Inferior parietal cortex (tissue), 1 donor: ENCODE measurements at regions not wholly inside any gene's neighbourhood (a gene's known extent, or its start where the extent isn't known, plus 50 kb on each side); places are given as distances from the start of the nearest gene placed in this dataset.

Experiments
- DNase-seq: peaks from one replicate; pipeline ENCODE4 v3.0.0-alpha.2; 2016; ENCODE audit errors: extremely low spot score

DNA sequence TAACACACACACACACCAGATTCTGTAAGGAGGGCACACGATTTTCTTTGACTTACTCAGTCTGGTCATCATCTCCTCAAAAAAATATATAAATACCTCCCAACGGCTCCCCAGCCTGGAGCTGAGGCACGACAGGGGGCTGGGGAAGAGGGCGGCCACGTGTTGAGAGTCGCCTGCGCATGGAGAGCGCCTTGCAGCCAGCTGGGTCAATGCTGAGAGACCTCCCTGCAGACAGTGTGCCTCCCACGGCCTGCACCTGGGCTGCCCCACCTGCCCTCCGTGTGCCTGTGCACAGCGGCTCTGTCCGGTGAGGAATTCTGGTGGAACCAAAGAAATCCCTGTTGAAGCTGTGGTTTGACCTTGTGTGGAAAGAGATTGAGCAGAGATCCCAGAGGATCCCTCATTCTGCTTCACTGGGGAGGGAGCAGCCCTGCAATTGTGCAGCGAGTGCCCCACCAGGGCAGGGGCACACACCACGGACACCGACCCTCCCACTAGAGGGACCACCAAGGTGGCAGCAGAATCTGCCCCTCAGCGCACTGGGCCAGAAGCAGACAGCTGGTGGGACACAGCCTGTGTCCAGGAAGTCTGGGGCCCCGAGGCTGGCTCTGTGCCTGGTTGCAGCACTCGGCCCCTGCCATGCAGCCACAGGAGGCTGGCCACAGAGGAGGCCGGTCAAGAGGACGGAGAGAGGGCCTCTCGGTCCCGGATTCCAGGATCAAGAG is 150.5 kb upstream of the PPP2R2D start:
- no peak for DNase-seq

DNA sequence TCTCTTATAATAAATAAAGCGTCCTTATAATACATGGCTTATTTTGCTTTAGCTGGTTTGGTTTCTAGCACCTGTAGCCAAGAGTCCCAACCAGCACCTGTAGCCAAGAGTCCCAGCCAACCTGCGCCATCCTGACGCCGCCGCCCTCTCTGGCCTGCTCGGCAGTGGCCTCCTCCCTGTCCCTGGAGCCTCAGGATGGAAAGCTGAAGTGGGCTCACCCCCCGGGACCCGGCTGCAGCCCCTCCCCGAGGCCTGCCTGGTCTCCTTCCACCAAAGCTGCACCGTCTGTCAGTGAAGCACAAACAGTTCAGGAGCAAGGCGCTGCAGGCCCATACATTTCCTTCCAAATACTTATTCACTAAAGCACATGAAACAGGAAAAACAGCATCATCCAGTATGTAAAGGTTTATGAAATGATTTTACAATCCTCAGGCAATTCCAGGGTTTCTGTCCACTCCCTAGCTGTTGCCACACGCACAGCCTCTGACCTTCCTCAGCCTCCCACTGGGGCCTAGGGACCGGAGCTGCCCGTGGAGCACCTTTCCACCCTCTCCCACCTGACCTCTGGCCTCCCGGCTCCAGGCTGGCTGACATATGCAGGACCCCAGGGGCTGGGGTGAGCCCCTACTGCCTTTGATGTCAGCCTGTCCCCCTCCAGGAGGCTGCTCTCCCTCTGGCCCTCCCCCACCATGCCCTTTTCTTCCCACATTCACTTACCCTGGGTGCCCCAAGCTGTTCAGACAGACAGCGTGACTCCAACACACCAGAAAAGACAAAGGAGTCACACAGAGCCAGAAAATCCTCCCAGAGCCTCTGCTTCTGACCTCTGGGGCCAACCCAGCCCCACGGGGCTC is 149.6 kb upstream of the PPP2R2D start:
- no peak for DNase-seq

GRCh38 chr10:131751827-131752775 is 148.7 kb upstream of the PPP2R2D start:
- no peak for DNase-seq

DNA sequence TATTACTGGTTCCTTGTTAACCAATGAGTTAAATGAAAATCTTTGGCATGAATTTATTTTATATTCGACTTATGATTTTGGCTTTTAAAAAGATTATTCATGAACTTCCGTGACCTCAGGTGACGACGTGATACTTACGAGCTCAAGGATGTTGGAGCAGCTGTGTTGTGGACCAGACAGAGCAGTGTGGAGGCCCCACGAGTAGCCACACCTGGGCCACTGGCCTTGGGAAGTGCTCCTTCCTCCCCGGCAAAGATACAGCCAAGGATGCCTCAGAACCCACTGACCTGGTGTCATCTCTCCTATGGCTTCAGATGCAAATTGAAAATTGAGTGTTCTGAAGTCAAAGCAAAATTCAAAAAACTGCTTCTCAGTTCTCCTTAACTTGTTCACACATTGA is 147.5 kb upstream of the PPP2R2D start:
- no peak for DNase-seq

GRCh38 chr10:131755200-131755599 is 145.6 kb upstream of the PPP2R2D start:
- DNase-seq = no peak

DNA sequence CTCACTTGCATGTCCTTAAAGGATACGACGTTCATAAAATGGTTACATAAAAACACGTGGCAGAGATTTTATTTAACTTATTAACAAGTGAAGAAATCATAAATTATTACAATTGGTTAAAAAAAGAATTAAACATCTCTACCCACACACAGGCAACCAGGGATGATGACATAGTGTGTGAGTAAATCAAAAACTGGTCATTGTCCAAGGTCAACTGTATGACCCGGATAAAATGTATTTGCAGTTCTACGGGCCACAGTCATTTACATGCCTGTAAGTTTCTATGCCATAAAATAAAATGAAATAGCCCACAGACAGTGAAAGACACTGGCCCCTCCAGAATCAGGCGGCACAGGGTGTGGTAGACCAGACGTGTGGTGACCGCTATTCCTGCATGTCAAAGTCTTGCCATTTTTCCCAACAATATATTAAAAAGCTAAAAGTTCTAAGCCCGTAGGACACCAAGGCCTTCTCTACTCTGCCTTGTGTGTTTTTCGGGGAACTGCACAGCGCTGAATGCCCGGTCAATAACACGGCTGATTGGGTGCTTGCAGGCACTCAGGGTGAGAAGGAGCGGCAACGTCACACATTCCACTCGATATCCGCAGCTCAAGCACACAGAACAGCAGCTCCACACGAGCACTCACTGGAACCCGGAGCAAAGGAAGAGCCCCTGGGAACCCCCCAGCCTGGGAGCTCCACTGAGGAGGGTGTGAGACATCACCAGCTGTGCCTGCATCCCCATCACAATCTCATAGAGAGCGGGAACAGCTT is 143.3 kb upstream of the PPP2R2D start:
- no peak for DNase-seq

DNA sequence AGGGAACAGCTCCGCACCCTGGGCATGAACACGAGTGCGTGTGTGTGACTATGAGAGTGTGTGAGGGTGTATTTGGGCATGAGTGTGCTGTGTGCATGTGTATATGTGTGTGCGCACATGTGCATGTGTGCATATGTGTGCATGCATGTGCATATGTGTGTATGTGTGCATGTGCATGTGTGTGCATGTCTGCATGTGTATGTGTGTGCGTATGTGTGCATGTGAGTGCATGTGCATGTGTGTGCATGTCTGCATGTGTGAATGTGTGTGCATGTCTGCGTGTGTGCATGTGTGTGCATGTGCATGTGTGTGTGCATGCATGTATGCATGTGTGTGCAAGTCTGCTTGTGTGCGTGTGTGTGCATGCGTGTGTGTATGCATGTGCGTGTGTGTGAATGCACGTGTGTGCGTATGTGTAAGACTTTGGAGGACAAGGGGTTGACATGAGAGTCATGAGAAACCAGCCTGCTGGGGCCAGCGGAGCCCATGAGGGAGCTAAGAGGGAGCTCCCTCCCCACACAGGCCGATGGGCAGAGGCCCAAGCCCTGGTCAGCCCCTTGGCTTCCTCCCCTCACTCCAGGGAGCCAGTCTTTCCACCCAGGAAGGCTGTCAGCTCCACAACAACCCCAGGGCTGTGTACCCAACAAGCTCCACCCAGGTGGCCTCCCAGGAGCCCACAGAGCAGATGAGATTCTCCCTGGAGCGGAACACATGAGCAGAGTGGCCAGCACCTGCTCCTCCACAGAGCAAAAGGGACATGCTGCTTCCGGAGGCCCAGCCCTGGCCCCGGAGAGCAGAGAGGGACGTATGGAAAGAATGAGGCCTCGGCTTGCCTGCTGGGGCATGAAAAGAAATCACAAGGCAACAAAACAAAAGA is 142.5 kb upstream of the PPP2R2D start:
- no peak for DNase-seq

GRCh38 chr10:131758939-131759301 is 141.9 kb upstream of the PPP2R2D start:
- no peak for DNase-seq

DNA sequence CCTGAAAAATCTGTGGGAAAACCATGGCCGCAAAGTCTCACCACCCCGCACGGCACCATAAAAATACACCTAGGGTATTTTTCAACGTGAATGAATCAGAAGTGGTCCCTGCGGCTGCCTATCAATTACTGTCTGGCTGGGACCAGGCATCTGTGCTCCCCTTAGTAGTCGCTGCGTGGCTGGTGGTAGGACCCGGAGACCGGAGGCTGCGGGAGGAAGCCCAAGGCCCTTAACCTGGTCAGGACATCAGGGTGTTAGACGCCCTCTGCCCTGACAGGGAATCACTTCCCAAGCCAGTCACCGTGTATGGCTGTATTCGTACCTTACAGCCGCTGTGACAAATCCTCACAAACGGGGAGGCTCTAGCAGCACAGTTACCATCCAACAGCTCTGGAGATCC is 141.5 kb upstream of the PPP2R2D start:
- DNase-seq = no peak

GRCh38 chr10:131760416-131761166 is 140.2 kb upstream of the PPP2R2D start:
- DNase-seq = no peak

DNA sequence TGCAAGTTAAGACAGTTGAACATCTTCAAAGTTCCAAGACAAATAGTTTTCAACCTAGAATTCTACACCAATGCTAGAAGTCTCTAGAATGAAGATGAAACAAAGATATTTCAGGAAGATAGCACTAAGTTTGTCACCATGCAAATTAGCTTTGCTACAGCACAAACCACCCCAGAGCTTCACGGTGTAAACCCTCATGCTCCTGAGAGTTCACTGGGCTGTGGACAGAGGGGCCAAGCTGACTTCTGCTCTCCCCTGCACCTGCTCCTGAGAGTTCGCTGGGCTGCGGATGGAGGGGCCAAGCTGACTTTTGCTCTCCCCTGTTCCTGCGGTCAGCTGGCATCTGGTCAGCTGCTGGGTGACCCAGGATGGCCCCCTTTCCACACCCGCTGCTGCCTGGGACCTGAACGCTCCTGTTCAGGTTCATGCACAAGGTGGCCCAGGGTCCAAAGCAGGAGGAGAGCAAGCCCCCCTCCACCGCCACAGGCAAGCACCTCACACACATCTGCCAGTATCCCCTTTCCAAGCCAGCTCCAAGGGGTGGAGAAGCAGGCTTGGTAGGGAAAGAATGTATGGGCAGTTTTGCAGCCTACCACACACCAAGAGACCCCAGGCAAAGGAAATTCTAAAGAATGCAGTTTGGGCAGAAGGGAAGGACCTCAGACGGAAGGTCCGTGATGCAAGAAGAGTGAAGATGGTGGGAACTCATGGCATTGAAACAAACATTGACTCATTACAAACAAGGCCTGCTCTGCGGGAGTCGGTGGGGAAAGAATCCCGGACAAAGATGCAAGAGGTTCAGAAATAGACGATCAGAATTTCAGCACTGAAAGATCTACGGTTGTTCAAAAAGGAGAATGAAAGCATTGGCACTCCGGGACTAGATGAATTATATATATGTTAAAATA is 137.8 kb upstream of the PPP2R2D start:
- no peak for DNase-seq

DNA sequence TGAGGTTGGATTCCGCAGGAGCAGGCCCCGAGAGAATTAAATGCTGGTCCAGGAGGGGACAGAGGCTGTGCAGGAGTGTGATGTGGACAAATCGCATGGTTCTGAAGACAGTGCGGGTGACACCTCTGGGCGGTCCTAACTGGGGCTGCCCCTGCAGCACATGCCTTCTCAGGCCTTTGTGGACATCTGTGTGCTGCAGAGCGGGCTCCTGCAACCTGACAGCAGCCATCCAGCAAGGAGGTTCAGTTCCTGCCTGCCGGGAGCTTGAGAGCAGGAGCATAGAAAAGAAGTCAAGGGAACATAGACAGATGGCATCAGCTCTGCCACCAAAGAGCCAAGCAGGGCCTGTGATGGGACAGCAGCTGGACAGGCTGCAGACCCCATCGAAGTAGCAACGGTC is 135.9 kb upstream of the PPP2R2D start:
- DNase-seq = no peak

- DNase-seq = no peak
Measured at GRCh38 chr10:131766096-131766495, 134.7 kb upstream of the PPP2R2D start.

DNA sequence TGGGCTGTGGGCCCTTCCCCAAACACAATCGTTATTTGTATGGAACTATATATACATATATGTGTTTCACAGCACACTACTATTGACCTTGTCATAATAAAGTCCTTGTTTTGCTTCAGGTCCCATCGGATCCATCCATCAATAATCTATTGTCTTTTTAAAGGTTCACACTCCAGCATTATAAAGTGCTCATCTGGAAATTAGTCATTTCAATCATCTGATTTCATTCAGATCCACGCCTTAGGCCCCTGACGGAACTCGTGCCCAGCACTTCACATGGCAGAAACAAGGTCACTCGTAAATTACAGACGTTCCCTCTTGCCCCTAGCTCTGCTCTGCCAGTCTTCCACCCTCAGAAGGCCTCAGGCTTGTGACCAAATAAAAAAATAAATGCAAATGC is 133.1 kb upstream of the PPP2R2D start:
- DNase-seq = no peak

GRCh38 chr10:131769571-131770410 is 131.0 kb upstream of the PPP2R2D start:
- no peak for DNase-seq

DNA sequence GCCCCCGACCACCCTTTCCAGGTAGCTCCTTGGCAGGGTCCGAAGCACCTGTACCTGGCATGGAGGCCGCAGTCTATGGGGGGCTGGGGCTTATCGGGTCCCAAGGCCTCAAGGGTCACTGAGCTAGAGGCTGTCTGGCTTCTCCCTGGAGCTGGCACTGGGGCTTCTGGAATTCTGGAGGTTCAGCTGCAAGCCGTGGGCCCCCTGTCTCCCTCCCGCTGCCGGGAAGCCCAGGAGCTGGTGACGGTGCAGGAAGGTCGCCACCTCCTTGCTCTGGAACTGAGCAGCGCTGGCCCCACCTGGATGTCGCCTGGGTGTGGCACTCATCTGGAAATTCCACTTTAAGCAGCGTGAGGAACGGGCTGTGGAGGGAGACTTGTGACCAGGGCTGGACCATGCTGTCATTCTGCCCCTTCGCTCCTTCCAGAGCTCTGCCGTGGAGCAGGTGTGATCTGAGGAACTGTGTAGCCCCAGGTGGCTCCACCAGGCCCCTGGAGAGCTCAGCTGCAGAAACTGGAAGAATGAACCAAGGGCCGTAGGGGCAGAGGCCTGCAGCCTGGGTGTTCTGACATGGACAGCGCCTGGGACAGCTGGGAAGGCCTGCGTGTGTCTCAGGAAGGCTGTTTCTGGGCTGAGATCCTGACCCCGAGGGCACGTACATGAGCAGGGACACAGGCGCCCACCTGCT is 129.7 kb upstream of the PPP2R2D start:
- DNase-seq = no peak
